Thyroid gland (tissue), 4 donors: ENCODE measurements at regions not wholly inside any gene's neighbourhood (a gene's known extent, or its start where the extent isn't known, plus 50 kb on each side); places are given as distances from the start of the nearest gene placed in this dataset.

Source experiments
- CTCF ChIP-seq, 6 experiments: fragments of 200-600 bp in 3 of 6; fragments of 450-650 bp in 3 of 6; sonication (generic) in 3 of 6; IDR thresholded peaks; one replicate each; pipeline ENCODE4 v1.5.1; 2016 to 2019; ENCODE audit warnings: antibody characterized with exemption in 6 of 6, mild to moderate bottlenecking in 2 of 6, inconsistent platforms in 1 of 6, moderate library complexity in 1 of 6
- POLR2A ChIP-seq, 2 donors: fragments of 450-650 bp; IDR thresholded peaks; one replicate each; pipeline ENCODE4 v1.6.1; 2017; ENCODE audit warnings: antibody characterized with exemption in 2 of 2, mild to moderate bottlenecking in 2 of 2, moderate library complexity in 1 of 2

DNA sequence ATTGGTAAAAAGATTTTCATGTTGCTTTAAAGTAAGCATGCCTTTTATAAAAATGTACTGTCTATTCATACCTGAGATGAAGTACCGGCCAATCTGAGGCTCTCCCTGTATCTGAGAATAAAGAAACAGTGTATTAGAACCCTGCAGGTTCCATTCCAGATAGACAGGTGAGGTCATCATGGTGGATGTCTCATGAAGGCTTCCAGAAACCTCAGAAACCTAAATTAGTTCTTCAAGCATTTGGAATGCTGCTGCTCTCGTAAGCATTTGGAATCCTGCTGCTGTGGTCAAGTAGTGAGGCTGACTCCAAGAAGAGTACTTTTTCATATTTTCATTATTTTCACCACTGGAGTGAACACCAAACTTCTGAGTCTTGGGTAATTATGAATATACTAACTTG lies 642.3 kb downstream of the MAFB start:
- TF ChIP-seq CTCF (IDR thresholded peaks at IDR 0.05): no peak
- no peak for TF ChIP-seq POLR2A (IDR thresholded peaks at IDR 0.05)
